SH-SY5Y (cell line): ENCODE measurements at regions not wholly inside any gene's neighbourhood (a gene's known extent, or its start where the extent isn't known, plus 50 kb on each side); places are given as distances from the start of the nearest gene placed in this dataset.

Experiments
- GATA2 ChIP-seq: IDR thresholded peaks from 2 replicates; pipeline ENCODE4 v1.6.1; 2011; ENCODE audit warnings: mild to moderate bottlenecking, low read depth, low read length
- GATA3 ChIP-seq: IDR thresholded peaks from 2 replicates; pipeline ENCODE4 v1.6.1; 2011; ENCODE audit warnings: low read depth, mild to moderate bottlenecking, low read length, moderate library complexity

GRCh38 chr12:30145684-30146032 is 361.9 kb upstream of the TMTC1 start:
- TF ChIP-seq GATA2 (no peak), GATA3 (no peak)
